GM12892 (cell line): ENCODE measurements at regions not wholly inside any gene's neighbourhood (a gene's known extent, or its start where the extent isn't known, plus 50 kb on each side); places are given as distances from the start of the nearest gene placed in this dataset.

Source experiments
- DNase-seq: peaks from one replicate; pipeline ENCODE4 v3.0.0; 2011; ENCODE audit not compliant: insufficient read length
- FAIRE-seq: peaks from 2 replicates; lab custom pipeline; 2011; peaks lifted over from hg19 to GRCh38; lab: Jason Lieb, UNC
- POLR2A ChIP-seq: IDR thresholded peaks from 2 replicates; pipeline ENCODE4 v1.6.1; 2011; ENCODE audit warnings: low read depth, low read length, control low read depth
- POLR2AphosphoS5 ChIP-seq: IDR thresholded peaks from 2 replicates; pipeline ENCODE4 v1.6.1; 2011; ENCODE audit warnings: low read depth, low read length, control low read depth
- TAF1 ChIP-seq: IDR thresholded peaks from 2 replicates; pipeline ENCODE4 v1.6.1; 2011; ENCODE audit warnings: low read depth, mild to moderate bottlenecking, control low read depth, low read length, borderline replicate concordance

DNA sequence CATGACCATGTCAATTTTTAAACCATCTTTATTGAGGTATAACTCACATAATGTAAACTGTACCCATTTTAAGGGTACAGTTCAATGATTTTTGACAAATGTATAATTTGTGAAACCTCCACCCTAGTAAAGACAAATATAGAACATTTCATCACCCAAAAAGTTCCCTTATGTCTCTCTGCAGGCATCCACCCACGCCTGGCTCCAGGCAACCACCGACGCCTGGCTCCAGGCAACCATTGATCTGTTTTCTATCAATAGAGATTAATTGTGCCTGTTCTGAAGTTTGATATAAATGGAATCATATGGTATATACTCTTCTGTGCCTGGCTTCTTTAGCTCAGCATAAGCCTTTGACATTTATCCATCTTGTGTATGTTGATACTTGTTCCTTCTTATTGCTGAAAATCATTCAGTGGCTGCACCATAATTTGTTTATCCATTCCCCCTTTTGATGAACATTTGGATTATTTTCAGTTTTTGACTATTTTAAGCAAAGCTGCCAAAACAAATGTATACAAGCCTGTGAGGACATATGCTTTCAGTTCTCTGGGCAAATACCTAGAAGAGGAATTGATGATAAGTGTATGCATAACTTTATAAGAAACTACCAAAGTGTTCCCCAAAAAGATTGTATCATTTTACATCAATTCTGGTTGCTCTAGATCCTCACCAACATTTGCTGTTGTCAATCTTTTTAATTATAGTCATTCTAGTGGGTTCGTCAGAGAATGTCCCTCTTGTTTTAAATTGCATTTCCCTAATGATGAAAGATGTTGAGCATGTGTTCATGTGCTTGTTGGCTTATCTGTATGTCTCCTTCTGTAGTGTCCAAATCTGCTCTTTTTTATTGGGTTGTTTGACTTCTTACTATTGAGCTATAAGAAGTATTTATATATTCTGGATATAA lies 55.7 kb upstream of the HECTD2 start:
- no peak for DNase-seq
- TF ChIP-seq TAF1 (no peak), POLR2A (no peak), POLR2AphosphoS5 (no peak)
- no peak for FAIRE-seq

DNA sequence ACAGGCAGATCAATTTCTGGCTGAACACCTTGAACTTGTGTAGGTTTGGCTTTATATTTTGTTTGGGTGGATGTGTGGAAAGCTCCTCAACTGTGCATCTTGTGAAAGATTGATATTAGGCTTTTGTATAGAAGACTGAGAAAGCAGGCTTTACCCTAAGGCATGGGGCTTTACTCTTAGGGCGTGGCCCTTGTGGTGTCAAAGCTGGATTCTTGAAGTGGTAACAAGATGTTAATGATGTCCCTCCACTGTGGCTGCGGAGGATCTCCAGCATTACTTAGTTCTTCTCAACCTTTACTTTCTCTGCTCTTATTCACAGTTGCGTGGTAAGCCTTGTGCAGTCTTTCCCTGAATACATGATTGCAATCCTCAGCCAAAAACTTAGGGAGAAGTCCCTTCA lies 54.1 kb upstream of the HECTD2 start:
- no peak for DNase-seq
- TF ChIP-seq POLR2A (no peak), TAF1 (no peak), POLR2AphosphoS5 (no peak)
- no peak for FAIRE-seq

DNA sequence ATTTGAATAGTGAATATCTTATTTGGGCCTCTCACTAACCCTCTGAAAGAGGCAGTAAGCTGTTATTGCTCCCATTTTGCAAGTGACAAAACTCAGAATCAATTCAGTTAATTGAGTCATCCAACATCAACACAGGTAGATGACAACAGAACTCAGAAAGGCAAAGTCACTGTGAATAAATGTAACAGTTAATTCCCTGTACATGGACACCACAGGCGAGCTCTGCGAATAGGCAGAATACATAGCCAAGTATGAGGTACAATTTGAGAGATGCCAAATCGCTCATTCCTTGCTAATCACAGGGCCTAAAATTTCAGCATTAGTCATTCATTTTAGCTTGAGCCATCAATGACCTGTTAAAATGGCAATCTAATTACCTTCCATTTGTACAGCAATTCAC lies 52.6 kb upstream of the HECTD2 start:
- TF ChIP-seq TAF1, result no peak
- TF ChIP-seq POLR2A, result no peak
- no peak for TF ChIP-seq POLR2AphosphoS5
- no peak for FAIRE-seq

More for the DNA sequence above, 52.6 kb upstream of the HECTD2 start:
- no peak for DNase-seq
